ENCODE measurements at regions not wholly inside any gene's neighbourhood (a gene's known extent, or its start where the extent isn't known, plus 50 kb on each side); places are given as distances from the start of the nearest gene placed in this dataset.
"Not testable (repeated sequence)": the region's sequence is repeated elsewhere in the genome, so short reads cannot be mapped to it uniquely, and the experiment has no call there.

GRCh38 chr4:15168759-15169158 is 166.5 kb downstream of the CPEB2 start:
- no peaks in the 10 kb centered on the region for H3K27me3 ChIP-seq
- no peak for DNase-seq
- no peak for TF ChIP-seq CTCF (IDR thresholded peaks at IDR 0.05)
- TF ChIP-seq POLR2A (IDR thresholded peaks at IDR 0.05), result no peak
- intact Hi-C loops (cut with DNase I), result no loop called here
- H3K9me3 ChIP-seq, result no peaks in the 10 kb centered on the region
- H3K4me3 ChIP-seq (replicated peaks in 1 of 3), result no peak overlapping the region
- no peak overlapping the region for H3K27ac ChIP-seq
- H3K4me1 ChIP-seq, result no peaks in the 10 kb centered on the region
- H3K36me3 ChIP-seq, result no peaks in the 10 kb centered on the region

GRCh38 chr4:15171725-15172124 is 169.4 kb downstream of the CPEB2 start:
- H3K27ac ChIP-seq, result no peak overlapping the region
- H3K4me1 ChIP-seq, result no peaks in the 10 kb centered on the region
- TF ChIP-seq CTCF (IDR thresholded peaks at IDR 0.05), result no peak
- TF ChIP-seq POLR2A (IDR thresholded peaks at IDR 0.05), result no peak
- no peak for DNase-seq
- H3K27me3 ChIP-seq, result no peaks in the 10 kb centered on the region
- H3K4me3 ChIP-seq (replicated peaks in 1 of 3), result no peak overlapping the region
- no peaks in the 10 kb centered on the region for H3K36me3 ChIP-seq
- intact Hi-C loops (cut with DNase I), result no loop called here
- H3K9me3 ChIP-seq, result no peaks in the 10 kb centered on the region

- TF ChIP-seq CTCF (IDR thresholded peaks at IDR 0.05) (no peak), POLR2A (IDR thresholded peaks at IDR 0.05) (no peak)
Observed at GRCh38 chr4:15173251-15173650, 171.0 kb downstream of the CPEB2 start.

GRCh38 chr4:15174168-15174567 is 171.9 kb downstream of the CPEB2 start:
- DNase-seq; H3K27ac ChIP-seq; H3K4me3 ChIP-seq (replicated peaks in 1 of 3); intact Hi-C loops (cut with DNase I); H3K36me3 ChIP-seq; H3K27me3 ChIP-seq; H3K9me3 ChIP-seq; H3K4me1 ChIP-seq: not testable (repeated sequence)
- 65 to 84% methylated on average over 11 to 13 of the region's 16 CpGs for WGBS, 2 donors

More at GRCh38 chr4:15173251-15173650, 171.0 kb downstream of the CPEB2 start:
- no peak overlapping the region for H3K4me3 ChIP-seq (replicated peaks in 1 of 3)
- H3K27me3 ChIP-seq, result no peaks in the 10 kb centered on the region
- no peaks in the 10 kb centered on the region for H3K9me3 ChIP-seq
- 91 to 95% methylated on average over 4 of the region's 4 CpGs for WGBS, 2 donors
- DNase-seq, result no peak
- intact Hi-C loops (cut with DNase I), result no loop called here
- no peak overlapping the region for H3K27ac ChIP-seq
- no peaks in the 10 kb centered on the region for H3K4me1 ChIP-seq
- no peaks in the 10 kb centered on the region for H3K36me3 ChIP-seq

- intact Hi-C loops (cut with DNase I); H3K4me3 ChIP-seq (replicated peaks in 1 of 3); H3K4me1 ChIP-seq; DNase-seq; H3K9me3 ChIP-seq; H3K27me3 ChIP-seq; H3K36me3 ChIP-seq; H3K27ac ChIP-seq: not testable (repeated sequence)
- 93 to 94% methylated on average over 2 of the region's 2 CpGs for WGBS, 2 donors
Observed at GRCh38 chr4:15179842-15180241, 177.6 kb downstream of the CPEB2 start.

- 81 to 86% methylated on average over 3 of the region's 3 CpGs for WGBS, 2 donors
- no peaks in the 10 kb centered on the region for H3K4me1 ChIP-seq
- intact Hi-C loops (cut with DNase I), result no loop called here
- H3K27ac ChIP-seq, result no peak overlapping the region
- no peak for DNase-seq
- no peaks in the 10 kb centered on the region for H3K9me3 ChIP-seq
- no peak overlapping the region for H3K4me3 ChIP-seq (replicated peaks in 1 of 3)
- no peaks in the 10 kb centered on the region for H3K27me3 ChIP-seq
- no peak for TF ChIP-seq POLR2A (IDR thresholded peaks at IDR 0.05)
- TF ChIP-seq CTCF (IDR thresholded peaks at IDR 0.05), result no peak
- H3K36me3 ChIP-seq, result no peaks in the 10 kb centered on the region
Observed at GRCh38 chr4:15182600-15183220, 180.4 kb downstream of the CPEB2 start.
